GM20431 (cell line): ENCODE measurements at regions not wholly inside any gene's neighbourhood (a gene's known extent, or its start where the extent isn't known, plus 50 kb on each side); places are given as distances from the start of the nearest gene placed in this dataset.

ENCODE experiments used
- in situ Hi-C: fragments of 300-500 bp; cut with MseI, MboI; formaldehyde crosslinking; loops from one replicate; pipeline ENCODE4 v1.15.0; 2020; ENCODE audit warnings: low sequenced_read_pairs; ENCODE audit not compliant: unreplicated experiment

- in situ Hi-C loops = no loop called here
Measured at GRCh38 chr10:55311848-55312635, 511.0 kb upstream of the PCDH15 start.

- in situ Hi-C loops = no loop called here
Measured at GRCh38 chr10:55310143-55310542, 509.1 kb upstream of the PCDH15 start.

GRCh38 chr10:55305285-55305684 lies 504.3 kb upstream of the PCDH15 start:
- in situ Hi-C loops = no loop called here

GRCh38 chr10:55287346-55287745 lies 486.3 kb upstream of the PCDH15 start:
- in situ Hi-C loops = no loop called here

GRCh38 chr10:55283031-55283430 lies 482.0 kb upstream of the PCDH15 start:
- in situ Hi-C loops = no loop called here

- in situ Hi-C loops = no loop called here
Measured at GRCh38 chr10:55280696-55281095, 479.7 kb upstream of the PCDH15 start.

- in situ Hi-C loops = no loop called here
Measured at GRCh38 chr10:55277549-55277948, 476.5 kb upstream of the PCDH15 start.

GRCh38 chr10:55274367-55274766 lies 473.3 kb upstream of the PCDH15 start:
- in situ Hi-C loops = loop anchor here (25.0 kb wide), 1 partner anchor 187 kb away; no protein-coding TSS in a partner anchor

- in situ Hi-C loops = loop anchor here (25.0 kb wide), 1 partner anchor 187 kb away; no protein-coding TSS in a partner anchor
Measured at GRCh38 chr10:55273946-55274345, 472.9 kb upstream of the PCDH15 start.

GRCh38 chr10:55272886-55273285 lies 471.9 kb upstream of the PCDH15 start:
- in situ Hi-C loops = loop anchor here (25.0 kb wide), 1 partner anchor 186 kb away; no protein-coding TSS in a partner anchor

GRCh38 chr10:55266797-55267196 lies 465.8 kb upstream of the PCDH15 start:
- in situ Hi-C loops = loop anchor here (25.0 kb wide), 1 partner anchor 179 kb away; no protein-coding TSS in a partner anchor

GRCh38 chr10:55263327-55263726 lies 462.3 kb upstream of the PCDH15 start:
- in situ Hi-C loops = loop anchor here (25.0 kb wide), 1 partner anchor 176 kb away; no protein-coding TSS in a partner anchor

GRCh38 chr10:55242544-55242943 lies 441.5 kb upstream of the PCDH15 start:
- in situ Hi-C loops = no loop called here

GRCh38 chr10:55237462-55237861 lies 436.4 kb upstream of the PCDH15 start:
- in situ Hi-C loops = no loop called here

GRCh38 chr10:55233505-55233904 lies 432.5 kb upstream of the PCDH15 start:
- in situ Hi-C loops = no loop called here

- in situ Hi-C loops = no loop called here
Measured at GRCh38 chr10:55233090-55233489, 432.1 kb upstream of the PCDH15 start.

- in situ Hi-C loops = no loop called here
Measured at GRCh38 chr10:55232553-55232952, 431.5 kb upstream of the PCDH15 start.

- in situ Hi-C loops = no loop called here
Measured at GRCh38 chr10:55227967-55228366, 426.9 kb upstream of the PCDH15 start.

GRCh38 chr10:55224007-55224781 lies 423.2 kb upstream of the PCDH15 start:
- in situ Hi-C loops = no loop called here

- in situ Hi-C loops = no loop called here
Measured at GRCh38 chr10:55223352-55223751, 422.3 kb upstream of the PCDH15 start.

GRCh38 chr10:55220975-55221374 lies 419.9 kb upstream of the PCDH15 start:
- in situ Hi-C loops = no loop called here
